DMS79 (cell line): ENCODE measurements at regions not wholly inside any gene's neighbourhood (a gene's known extent, or its start where the extent isn't known, plus 50 kb on each side); places are given as distances from the start of the nearest gene placed in this dataset.

Source experiments
- DNase-seq: peaks from one replicate; lab custom pipeline; 2025; lab: John Stamatoyannopoulos, UW

DNA sequence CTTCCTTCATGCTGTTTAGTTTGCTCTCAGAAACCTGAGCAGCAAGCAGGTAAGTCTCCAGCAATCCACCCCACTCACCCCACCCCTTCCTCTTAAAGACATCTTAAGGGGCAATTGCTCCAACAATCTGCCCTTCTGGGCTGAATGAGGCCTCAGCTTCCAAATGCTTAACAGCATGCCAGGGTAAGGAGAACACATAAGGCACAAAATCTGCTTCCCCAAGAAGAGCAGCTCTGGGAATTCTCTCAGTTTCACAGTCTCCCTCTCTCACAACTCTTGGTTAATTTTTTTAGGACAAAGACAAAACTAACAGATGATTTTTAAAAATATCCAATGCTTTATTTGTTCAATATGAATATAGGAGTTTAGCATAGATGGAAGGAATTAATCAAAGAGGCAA, 288.9 kb upstream of the CCDC196 start:
- DNase-seq, result no peak

DNA sequence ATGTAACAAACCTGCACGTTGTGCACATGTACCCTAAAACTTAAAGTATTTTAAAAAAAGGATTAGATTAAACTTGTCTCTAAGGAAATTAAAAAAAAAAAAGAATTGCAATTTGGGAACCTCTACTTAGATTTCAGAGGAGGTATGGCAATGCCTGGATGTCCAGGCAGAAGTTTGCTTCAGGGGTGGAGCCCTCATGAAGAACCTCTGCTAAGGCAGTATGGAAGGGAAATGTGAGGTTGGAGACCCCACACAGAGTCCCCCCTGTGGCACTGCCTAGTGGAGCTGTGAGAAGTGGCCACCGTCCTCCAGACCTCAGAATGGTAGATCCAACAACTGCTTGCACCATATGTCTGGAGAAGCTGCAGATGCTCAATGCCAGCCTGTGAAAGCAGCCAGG, 279.6 kb upstream of the CCDC196 start:
- DNase-seq, result no peak

DNA sequence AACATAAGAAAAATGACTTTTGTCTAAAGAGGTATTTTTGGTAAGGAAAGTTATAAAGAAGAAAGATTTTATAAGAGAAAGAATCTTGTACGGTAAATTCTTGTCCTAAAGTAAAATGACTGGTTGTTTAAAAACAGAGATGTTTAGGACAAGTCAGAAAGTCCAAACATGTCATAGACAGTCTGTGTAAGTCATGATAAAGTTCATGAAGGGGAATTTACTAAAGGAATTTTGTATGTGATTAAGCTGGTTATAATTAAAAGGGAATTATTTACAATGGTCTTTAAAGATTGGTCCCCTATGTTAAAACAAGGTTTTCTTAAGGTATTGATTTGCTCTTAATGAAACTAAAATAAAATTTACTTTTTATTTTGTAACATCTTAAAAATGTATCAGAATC, 269.4 kb upstream of the CCDC196 start:
- DNase-seq, result no peak

DNA sequence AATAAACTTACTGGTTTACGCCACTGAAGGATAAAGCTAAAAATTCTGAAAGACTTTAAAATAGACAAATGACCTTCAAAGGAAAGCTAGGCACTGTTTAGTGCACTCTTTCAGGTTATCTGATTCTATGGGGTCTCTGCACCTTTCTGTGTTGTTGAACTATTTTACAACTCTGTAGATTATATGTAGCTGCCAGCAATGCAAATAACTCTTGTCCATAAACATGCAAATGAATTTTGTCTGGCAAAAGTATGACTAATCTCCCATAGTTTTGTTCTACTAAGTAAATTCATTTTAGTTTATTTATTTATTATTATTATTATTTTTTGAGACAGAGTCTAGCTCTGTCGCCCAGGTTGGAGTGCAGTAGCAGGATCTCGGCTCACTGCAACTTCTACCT, 266.3 kb upstream of the CCDC196 start:
- no peak for DNase-seq

DNA sequence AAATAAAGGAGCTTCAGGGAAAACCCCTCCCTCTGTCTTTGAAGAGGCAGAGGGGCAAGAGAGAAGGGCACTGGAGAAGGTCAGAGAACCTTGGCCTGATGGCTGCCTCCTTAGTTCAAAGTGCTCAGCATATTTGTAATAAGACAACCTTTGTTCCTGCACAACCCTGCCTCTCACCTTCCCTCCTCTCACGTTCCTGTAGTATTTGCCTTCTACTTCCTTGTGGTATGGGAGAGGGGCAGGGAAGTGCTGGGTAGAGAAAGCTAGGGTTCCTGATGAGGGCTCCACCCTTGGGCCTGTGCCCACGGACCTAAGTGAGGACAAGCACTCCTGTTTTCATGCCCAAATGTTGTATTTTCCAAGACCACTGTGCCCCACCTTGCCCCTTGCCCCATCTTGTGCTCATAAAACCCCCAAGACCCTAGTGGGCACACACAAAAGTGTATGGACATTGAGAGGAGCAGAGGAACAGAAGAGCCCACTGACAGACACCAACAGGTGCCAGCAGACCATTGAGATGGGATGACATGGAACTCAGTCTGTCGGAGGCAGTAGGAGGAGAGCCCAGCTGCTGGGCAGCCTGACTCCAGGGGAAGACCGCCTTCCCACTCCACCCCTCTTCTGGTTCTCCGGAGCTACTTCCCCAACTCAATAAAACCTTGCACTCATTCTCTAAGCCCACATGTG, 261.5 kb upstream of the CCDC196 start:
- no peak for DNase-seq

- DNase-seq, result no peak
These were observed 260.8 kb upstream of the CCDC196 start for GRCh38 chr14:66225337-66225736.

GRCh38 chr14:66228267-66228970, 257.8 kb upstream of the CCDC196 start:
- DNase-seq, result no peak

- no peak for DNase-seq
These were observed 254.4 kb upstream of the CCDC196 start for GRCh38 chr14:66231820-66232219.

DNA sequence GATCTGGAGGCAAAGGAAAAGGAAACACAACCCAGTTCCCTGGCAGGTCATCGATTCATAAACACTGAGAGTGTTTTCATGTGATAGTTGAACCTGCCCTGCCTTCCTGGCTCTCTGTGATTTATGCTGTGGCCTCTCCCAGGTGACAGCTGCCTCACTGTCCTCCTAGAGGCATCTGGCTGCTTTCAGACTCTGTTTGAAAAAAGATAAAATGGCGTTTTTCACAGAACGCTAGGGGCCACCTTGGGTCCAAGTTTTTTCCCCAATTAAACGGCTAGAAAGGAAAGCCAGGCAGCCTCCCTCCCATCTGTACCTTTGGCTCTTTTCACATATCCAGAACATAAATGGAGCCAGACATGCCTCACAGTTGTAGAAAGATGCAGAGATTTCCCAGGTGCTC, 252.6 kb upstream of the CCDC196 start:
- no peak for DNase-seq

- DNase-seq, result no peak
These were observed 251.8 kb upstream of the CCDC196 start for GRCh38 chr14:66234411-66234810.

GRCh38 chr14:66237741-66238140, 248.4 kb upstream of the CCDC196 start:
- no peak for DNase-seq

DNA sequence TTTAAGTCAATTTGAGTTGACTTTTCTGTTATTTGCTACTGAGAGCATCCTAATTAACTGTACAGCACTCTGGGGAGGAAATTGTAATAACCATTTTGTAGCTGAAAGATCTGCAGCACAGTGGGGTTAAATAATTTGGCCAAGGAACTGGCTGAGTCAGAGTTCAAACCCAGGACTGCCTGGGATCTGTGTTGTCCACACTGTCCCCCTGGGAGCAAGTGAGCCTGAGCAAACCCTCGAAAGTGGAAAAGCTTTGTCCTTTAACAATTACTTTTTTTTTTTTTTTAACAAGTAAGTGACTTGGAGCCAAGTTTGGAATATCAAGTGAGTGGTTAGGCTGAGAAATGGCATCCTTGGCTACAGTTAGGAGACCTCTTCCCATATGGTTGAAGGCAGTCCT, 247.2 kb upstream of the CCDC196 start:
- no peak for DNase-seq

DNA sequence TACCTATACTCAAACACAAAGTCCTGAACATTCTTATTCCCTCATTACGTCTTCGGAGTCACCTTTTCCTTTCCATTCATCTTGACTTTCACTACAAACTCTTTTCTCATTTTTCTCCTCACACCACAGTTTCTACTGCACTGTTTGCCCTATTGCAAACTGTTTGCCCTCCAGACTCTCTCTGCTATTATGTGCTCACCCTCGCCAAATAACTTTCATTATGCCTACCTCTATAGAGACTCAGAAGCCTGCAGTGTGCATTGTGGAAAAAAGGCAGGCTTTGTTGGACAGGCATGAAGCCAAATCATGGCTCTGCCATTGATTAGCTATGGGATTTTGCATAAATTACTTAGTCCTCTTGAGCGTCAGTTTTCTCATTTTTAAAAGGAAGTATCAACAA, 246.6 kb upstream of the CCDC196 start:
- DNase-seq, result no peak

GRCh38 chr14:66240105-66240504, 246.1 kb upstream of the CCDC196 start:
- DNase-seq, result no peak

- no peak for DNase-seq
These were observed 244.2 kb upstream of the CCDC196 start for GRCh38 chr14:66242001-66242400.

DNA sequence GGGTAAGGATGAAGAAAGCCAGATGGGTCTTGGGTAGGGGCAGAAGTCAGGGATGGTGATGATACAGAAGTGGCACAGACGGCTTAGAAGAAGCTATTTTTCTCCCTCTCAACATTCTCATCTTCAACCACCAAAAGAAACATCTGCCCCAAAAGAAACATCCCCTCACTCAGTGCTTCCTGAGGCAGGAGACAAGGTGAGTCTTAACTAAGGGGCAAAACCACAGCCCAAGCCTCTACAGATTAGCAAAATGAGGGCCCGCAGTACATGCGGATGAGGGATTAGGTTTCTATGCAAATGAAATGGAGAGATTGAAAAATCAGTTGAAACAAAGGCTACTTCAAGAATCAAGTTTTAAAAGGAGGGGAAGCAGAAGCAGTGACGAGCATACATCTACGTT, 241.3 kb upstream of the CCDC196 start:
- no peak for DNase-seq

- no peak for DNase-seq
These were observed 238.4 kb upstream of the CCDC196 start for GRCh38 chr14:66247662-66248193.

DNA sequence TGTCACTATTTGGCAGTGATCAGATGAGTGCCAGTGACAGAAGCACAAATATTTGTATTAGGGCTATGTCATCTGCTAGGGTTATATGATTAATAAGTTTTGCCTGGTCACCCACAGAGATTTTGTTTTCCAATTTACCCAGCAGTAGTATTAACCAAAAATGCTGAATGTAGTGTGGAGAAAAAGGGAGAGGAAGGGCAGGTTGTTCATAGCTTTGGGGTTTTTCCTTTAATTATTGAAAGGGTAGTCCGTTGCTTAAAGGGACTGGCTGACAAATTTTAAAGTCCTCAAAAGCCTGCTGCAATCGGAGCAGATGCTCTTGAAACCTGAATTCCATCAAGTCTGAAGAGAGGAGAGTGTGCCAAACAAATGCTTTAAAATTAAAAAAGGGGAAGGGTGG, 237.9 kb upstream of the CCDC196 start:
- no peak for DNase-seq

DNA sequence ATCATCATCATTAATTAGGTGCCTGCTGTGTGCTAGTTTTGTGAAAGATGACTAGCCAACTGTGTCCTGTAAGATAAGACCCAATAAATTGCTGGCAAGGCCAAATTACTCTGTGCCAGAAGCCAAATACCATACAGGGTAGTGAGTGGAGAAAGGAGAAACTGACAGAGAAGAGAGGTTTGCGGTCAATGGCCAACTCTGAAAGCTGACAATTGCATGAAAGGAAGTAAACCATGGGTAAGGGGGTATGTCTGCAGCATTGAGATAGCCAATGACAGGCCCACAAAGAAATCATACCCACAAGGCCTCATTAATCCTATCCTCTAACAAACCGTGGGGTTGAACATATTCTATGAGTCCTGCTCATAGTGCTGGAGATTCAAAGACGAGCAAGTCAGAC, 236.6 kb upstream of the CCDC196 start:
- DNase-seq, result no peak

GRCh38 chr14:66254038-66254437, 232.1 kb upstream of the CCDC196 start:
- DNase-seq, result no peak

GRCh38 chr14:66268802-66269334, 217.3 kb upstream of the CCDC196 start:
- DNase-seq, result no peak

DNA sequence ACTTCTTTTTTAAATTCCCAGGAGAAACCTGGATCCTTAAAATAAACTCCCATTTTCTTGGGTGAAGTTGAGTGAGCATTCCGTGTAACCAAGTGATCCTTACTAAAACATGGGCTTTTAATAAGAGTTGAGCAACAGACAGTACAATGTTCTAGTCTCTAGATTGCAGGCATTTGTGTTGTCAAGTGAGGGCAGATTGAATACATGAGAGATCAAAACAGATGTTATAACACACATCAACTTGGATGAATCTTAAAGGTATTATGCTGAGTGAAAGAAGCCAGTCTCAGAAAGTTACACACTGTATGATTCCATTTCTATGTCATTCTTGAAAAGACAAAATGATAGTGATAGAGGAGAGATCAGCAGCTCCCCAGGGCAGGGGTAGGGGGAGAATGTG, 213.9 kb upstream of the CCDC196 start:
- no peak for DNase-seq

DNA sequence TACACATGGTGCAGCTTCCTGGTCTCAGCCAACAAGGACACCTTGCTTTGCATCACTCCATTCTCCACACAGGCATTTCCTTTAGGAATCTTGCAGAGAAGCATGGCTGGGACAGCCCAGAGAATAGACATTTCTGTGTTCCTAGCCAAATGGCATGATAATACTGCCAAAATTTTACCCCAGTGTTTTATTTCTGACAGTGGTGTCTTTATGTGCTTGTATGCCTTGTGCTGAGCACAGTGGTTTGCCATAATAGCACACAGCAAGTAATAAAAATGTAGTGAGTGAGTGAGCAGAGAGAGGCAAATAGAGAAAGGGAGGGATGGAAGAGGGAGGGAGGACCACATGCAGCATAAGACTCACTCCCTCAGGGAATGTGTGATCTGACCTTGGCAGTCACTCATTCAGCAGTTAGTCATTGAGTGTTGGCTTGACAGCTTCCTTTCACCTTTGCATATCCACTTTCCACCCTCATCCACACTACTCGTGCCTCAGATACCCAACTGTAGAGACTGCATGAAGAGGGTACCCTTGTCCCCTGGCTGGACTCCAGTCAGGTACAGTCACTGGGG, 212.8 kb upstream of the CCDC196 start:
- no peak for DNase-seq
